NB4 (cell line): ENCODE measurements at regions not wholly inside any gene's neighbourhood (a gene's known extent, or its start where the extent isn't known, plus 50 kb on each side); places are given as distances from the start of the nearest gene placed in this dataset.

Experiments used
- DNase-seq: peaks from one replicate; pipeline ENCODE4 v3.0.0; 2010; ENCODE audit warnings: low read depth
- H3K4me3 ChIP-seq: one replicate; pipeline ENCODE4 v1.5.1; 2011; ENCODE audit warnings: mild to moderate bottlenecking, low read depth, low read length, moderate library complexity
- MYC ChIP-seq: IDR thresholded peaks from 2 replicates; pipeline ENCODE4 v1.6.1; 2011; ENCODE audit warnings: low read depth, low read length
- POLR2A ChIP-seq: IDR thresholded peaks from 2 replicates; pipeline ENCODE4 v1.6.1; 2011; ENCODE audit warnings: mild to moderate bottlenecking; ENCODE audit not compliant: insufficient read length; ENCODE audit errors: extremely low read depth
- TF ChIP-seq, protein P1 (sequence below): IDR thresholded peaks from 2 replicates; pipeline ENCODE4 v1.6.1; 2011; ENCODE audit warnings: low read depth, low read length
- TF ChIP-seq, protein P2 (sequence below): IDR thresholded peaks from one replicate; pipeline ENCODE4 v1.5.1; 2012; ENCODE audit warnings: low read depth, low read length

DNA sequence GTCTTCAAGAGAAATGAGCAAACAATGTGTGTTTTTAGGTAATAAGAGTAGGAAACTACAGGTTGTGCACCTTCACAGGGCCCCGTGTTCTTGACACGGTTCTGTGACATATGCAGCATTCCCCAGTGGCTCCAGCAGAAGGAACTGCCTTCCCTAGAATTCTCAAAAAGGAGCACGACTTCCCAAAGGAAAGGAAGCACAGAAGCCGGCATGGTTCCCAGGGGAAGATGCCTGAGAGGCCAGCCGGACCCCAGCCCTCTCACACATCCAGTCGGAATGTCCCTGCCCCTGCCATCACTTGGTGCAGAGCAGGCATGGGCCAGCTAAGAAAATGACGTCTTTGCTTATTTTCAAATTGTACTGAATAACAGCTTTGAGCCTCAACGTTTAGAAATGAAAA lies 187.3 kb upstream of the NSMCE3 start:
- no peak overlapping the region for H3K4me3 ChIP-seq
- DNase-seq = no peak
- TF ChIP-seq, protein P1, sequence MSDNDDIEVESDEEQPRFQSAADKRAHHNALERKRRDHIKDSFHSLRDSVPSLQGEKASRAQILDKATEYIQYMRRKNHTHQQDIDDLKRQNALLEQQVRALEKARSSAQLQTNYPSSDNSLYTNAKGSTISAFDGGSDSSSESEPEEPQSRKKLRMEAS = no peak
- TF ChIP-seq POLR2A = no peak
- TF ChIP-seq, protein P2, sequence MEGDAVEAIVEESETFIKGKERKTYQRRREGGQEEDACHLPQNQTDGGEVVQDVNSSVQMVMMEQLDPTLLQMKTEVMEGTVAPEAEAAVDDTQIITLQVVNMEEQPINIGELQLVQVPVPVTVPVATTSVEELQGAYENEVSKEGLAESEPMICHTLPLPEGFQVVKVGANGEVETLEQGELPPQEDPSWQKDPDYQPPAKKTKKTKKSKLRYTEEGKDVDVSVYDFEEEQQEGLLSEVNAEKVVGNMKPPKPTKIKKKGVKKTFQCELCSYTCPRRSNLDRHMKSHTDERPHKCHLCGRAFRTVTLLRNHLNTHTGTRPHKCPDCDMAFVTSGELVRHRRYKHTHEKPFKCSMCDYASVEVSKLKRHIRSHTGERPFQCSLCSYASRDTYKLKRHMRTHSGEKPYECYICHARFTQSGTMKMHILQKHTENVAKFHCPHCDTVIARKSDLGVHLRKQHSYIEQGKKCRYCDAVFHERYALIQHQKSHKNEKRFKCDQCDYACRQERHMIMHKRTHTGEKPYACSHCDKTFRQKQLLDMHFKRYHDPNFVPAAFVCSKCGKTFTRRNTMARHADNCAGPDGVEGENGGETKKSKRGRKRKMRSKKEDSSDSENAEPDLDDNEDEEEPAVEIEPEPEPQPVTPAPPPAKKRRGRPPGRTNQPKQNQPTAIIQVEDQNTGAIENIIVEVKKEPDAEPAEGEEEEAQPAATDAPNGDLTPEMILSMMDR = no peak
- TF ChIP-seq MYC = no peak

DNA sequence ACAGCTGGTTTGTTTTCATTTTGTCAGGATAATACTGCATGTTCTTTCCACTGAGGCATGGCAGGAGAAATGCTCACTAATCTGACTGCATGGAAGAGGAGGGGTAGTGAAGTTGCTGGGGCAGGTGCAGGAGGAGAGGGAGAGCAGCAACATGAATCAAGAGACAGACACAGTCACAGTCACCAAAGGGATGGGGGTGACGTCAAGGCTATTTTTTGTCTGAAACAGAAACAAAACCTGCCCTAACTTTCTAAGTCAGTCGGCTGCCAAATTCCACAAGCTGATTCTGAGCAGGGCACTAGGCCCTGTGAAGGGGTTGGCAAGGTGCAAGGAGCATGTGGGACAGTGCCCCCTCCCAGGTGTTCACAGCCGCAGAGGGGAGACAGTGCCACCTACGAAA lies 186.6 kb upstream of the NSMCE3 start:
- H3K4me3 ChIP-seq = no peak overlapping the region
- TF ChIP-seq, protein P2 = no peak
- no peak for TF ChIP-seq POLR2A
- TF ChIP-seq, protein P1 = no peak
- no peak for TF ChIP-seq MYC
- no peak for DNase-seq

DNA sequence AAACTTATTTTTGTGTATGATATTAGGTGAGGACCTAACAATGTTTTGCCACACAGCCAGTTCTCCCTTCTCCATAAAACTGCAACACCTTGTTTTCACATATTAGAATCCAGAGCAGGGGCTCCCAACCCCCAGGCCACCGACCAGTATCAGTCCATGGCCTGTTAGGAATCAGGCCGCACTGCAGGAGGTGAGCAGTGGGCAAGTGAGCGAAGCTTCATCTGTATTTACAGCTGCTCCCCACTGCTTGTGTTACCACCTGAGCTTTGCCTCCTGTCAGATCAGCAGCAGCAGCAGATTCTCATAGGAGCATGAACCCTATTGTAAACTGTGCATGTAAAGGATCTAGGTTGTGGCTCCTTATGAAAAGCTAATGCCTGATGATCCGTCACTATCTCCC lies 185.9 kb upstream of the NSMCE3 start:
- TF ChIP-seq, protein P2 = no peak
- TF ChIP-seq POLR2A (no peak), MYC (no peak)
- TF ChIP-seq, protein P1 = no peak
- no peak overlapping the region for H3K4me3 ChIP-seq
- no peak for DNase-seq

DNA sequence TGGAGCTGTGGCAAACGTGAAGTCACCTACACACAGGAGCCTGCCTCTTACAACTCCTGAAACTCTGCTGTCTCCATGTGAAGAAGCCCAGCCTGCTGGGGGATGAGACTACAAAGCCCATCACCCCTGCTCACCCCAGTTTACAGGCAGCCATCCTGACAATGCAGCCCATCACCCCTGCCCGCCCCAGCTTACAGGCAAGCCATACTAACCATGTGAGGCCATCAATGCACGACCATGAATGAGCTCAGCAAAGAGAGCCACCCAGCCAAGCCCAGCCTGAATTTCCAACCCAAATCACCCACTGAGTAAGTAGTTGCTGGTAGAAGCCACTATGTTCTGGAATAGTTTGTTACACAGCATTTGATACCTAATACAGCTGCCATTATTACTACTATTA lies 185.4 kb upstream of the NSMCE3 start:
- H3K4me3 ChIP-seq = no peak overlapping the region
- TF ChIP-seq POLR2A = no peak
- TF ChIP-seq, protein P1 = no peak
- no peak for DNase-seq

DNA sequence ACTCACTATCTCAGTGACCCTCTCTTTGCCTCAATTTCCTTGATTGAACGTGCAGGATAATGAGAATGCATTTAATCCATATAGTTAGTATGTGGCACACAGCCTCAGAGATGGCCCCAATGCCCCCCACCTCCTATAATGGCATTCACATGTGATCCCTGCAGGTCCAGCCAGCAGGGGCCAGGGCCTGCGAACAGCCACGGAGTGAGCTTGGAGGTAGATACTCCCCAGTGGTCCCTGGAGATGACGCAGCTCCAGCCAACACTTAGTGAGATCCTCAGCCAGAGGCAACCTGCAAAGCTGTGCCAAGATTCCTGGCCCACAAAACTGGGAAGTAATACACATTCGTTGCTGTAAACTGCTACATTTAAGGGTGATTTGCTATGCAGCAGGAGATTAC lies 184.9 kb upstream of the NSMCE3 start:
- H3K4me3 ChIP-seq = no peak overlapping the region
- TF ChIP-seq, protein P1 = no peak
- TF ChIP-seq MYC (no peak), POLR2A (no peak)
- TF ChIP-seq, protein P2 = no peak
- no peak for DNase-seq

DNA sequence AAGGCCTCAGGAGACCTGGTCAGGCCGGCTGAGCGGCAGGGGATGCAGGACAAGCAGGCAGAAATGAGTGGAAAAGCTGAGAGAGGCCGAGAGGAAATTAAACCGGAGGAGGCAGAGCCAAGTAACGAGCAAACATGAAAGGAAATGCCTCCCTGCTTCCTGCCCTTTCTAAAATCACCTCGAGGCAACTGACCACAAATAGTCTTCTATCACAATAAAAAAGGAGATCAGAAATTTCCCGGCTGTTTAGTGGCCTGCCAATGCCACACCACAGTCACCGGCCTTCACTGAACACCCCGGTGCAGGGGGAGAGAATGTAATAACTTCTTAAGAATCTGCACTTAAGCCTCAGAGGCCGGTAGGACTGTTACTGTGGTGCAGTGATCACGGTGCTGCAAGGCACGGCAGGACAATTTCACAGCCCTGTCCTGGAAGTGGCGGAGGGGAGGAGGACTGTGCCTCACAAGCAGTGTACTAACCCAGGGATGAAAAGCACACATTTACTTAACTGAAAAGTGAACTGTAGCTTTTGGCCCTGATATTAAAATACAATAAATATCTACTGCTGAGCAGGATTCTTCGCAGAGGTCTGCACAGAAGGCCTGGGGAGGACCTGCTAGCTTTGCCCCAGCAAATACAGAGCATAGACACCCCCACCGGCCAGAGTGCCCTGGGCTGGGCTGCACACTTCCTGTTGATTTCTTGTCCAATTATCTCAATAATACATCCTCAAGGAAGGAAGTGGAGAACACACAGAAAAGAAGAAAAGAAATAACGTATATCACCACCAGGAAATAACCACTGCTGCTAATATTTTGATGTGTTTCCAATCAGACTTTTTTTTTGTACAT lies 183.5 kb upstream of the NSMCE3 start:
- H3K4me3 ChIP-seq = no peak overlapping the region
- no peak for DNase-seq
- TF ChIP-seq, protein P1 = no peak
- TF ChIP-seq MYC = no peak
